ENCODE measurements at regions not wholly inside any gene's neighbourhood (a gene's known extent, or its start where the extent isn't known, plus 50 kb on each side); places are given as distances from the start of the nearest gene placed in this dataset.

GRCh38 chr3:56879436-56880215 is 77.9 kb upstream of the ARHGEF3 start:
- no peak for TF ChIP-seq POLR2A (IDR thresholded peaks at IDR 0.05; ENCODE audit: low read depth, low read length)
- no peak for TF ChIP-seq POLR2AphosphoS5 (IDR thresholded peaks at IDR 0.05; ENCODE audit: low read depth, low read length)
- TF ChIP-seq TAF1 (IDR thresholded peaks at IDR 0.05; ENCODE audit: borderline replicate concordance, low read depth, low read length), result no peak
